OCI-LY1 (cell line): ENCODE measurements at regions not wholly inside any gene's neighbourhood (a gene's known extent, or its start where the extent isn't known, plus 50 kb on each side); places are given as distances from the start of the nearest gene placed in this dataset.
"Not testable (repeated sequence)": the region's sequence is repeated elsewhere in the genome, so short reads cannot be mapped to it uniquely, and the experiment has no call there.

Experiments used
- H2AFZ ChIP-seq: fragments of 200-600 bp; sonication (generic), shearing (Covaris generic); 2 replicates; pipeline ENCODE4 v1.6.0; 2014; ENCODE audit warnings: antibody characterized with exemption, mild to moderate bottlenecking, low read length
- H3F3A ChIP-seq: fragments of 200-600 bp; sonication (generic), shearing (Covaris generic); 2 replicates; pipeline ENCODE4 v1.6.0; 2014; ENCODE audit warnings: mild to moderate bottlenecking, antibody characterized with exemption, low read length, moderate library complexity; ENCODE audit not compliant: insufficient read depth
- H3K27ac ChIP-seq: fragments of 200-600 bp; sonication (generic); 2 replicates; pipeline ENCODE4 v1.5.1; 2014; ENCODE audit warnings: low read length, mixed run types, mild to moderate bottlenecking, low read depth; ENCODE audit not compliant: poor library complexity, severe bottlenecking
- H3K27me3 ChIP-seq: fragments of 200-600 bp; sonication (generic); 2 replicates; pipeline ENCODE4 v1.6.0; 2014; ENCODE audit warnings: antibody characterized with exemption, mild to moderate bottlenecking, low read length, moderate library complexity; ENCODE audit not compliant: insufficient read depth
- H3K36me3 ChIP-seq: fragments of 200-600 bp; sonication (generic); 2 replicates; pipeline ENCODE4 v1.6.1; 2014; ENCODE audit warnings: mild to moderate bottlenecking, antibody characterized with exemption, low read length, moderate library complexity, mixed read lengths; ENCODE audit not compliant: insufficient read depth
- H3K4me1 ChIP-seq: fragments of 200-600 bp; sonication (generic); 2 replicates; pipeline ENCODE4 v1.5.1; 2014; ENCODE audit warnings: mild to moderate bottlenecking, low read length, moderate library complexity; ENCODE audit not compliant: insufficient read depth, severe bottlenecking
- H3K4me2 ChIP-seq: fragments of 200-600 bp; sonication (generic), shearing (Covaris generic); 2 replicates; pipeline ENCODE4 v1.6.1; 2014; ENCODE audit warnings: low read length
- H3K4me3 ChIP-seq: fragments of 200-600 bp; sonication (generic); 2 replicates; pipeline ENCODE4 v1.5.1; 2014; ENCODE audit warnings: low read length, low read depth, mild to moderate bottlenecking, mixed read lengths; ENCODE audit not compliant: poor library complexity, severe bottlenecking
- H3K79me2 ChIP-seq: fragments of 200-600 bp; shearing (Covaris generic); 2 replicates; pipeline ENCODE4 v1.6.1; 2016; ENCODE audit warnings: mixed run types, low read length, mixed read lengths; ENCODE audit not compliant: insufficient read depth
- H3K9ac ChIP-seq: fragments of 200-600 bp; sonication (generic), shearing (Covaris generic); 2 replicates; pipeline ENCODE4 v1.6.1; 2014; ENCODE audit warnings: mild to moderate bottlenecking, low read length, mixed read lengths
- H3K9me2 ChIP-seq: fragments of 200-600 bp; sonication (generic), shearing (Covaris generic); 2 replicates; pipeline ENCODE4 v1.6.1; 2014; ENCODE audit warnings: low read depth, mild to moderate bottlenecking, low read length, mixed read lengths
- H3K9me3 ChIP-seq: fragments of 200-600 bp; shearing (Covaris generic); 2 replicates; pipeline ENCODE4 v1.6.1; 2014; ENCODE audit warnings: low read length, mixed read lengths
- H4K20me1 ChIP-seq: fragments of 200-600 bp; sonication (generic), shearing (Covaris generic); 2 replicates; pipeline ENCODE4 v1.6.0; 2016; ENCODE audit warnings: mild to moderate bottlenecking, low read length; ENCODE audit not compliant: insufficient read depth
- EZH2 ChIP-seq: fragments of 200-600 bp; sonication (generic), shearing (Covaris generic); IDR thresholded peaks from 2 replicates; pipeline ENCODE4 v1.8.0; 2017; ENCODE audit warnings: borderline replicate concordance, mixed run types, mild to moderate bottlenecking, antibody characterized with exemption, low read length, moderate library complexity, mixed read lengths
- TF ChIP-seq, protein P1 (sequence below): fragments of 200-600 bp; sonication (generic), shearing (Covaris generic); IDR thresholded peaks from 2 replicates; pipeline ENCODE4 v1.5.1; 2017; ENCODE audit warnings: mild to moderate bottlenecking, antibody characterized with exemption, low read length, moderate library complexity, mixed read lengths

DNA sequence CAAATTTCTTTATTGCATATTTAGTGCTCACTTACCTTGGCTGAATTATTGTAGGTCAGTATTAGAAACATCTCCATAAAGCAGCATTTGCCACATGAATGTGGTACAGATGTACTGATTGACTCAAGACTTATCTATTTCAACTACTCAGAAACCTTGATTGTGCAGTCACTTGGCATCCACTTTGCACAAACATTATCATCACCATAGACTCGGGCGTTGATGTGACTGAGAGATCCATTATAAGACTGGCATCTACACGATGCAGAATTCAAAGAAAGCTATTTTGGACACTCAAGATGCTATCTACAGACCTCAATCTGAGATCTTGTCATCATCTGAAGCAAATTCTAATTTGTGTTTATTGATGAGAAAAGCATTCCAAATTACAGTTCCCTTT, 102.8 kb upstream of the USP25 start:
- Histone ChIP-seq H4K20me1 (no peaks in the 10 kb centered on the region), H3F3A (no peaks in the 10 kb centered on the region), H3K9me2 (no peaks in the 10 kb centered on the region), H3K4me1 (no peaks in the 10 kb centered on the region), H3K27ac (no peak overlapping the region), H3K4me2 (no peak overlapping the region), H3K9me3 (no peaks in the 10 kb centered on the region), H3K79me2 (no peaks in the 10 kb centered on the region), H2AFZ (no peak overlapping the region), H3K27me3 (no peaks in the 10 kb centered on the region), H3K9ac (no peak overlapping the region), H3K4me3 (no peak overlapping the region), H3K36me3 (no peaks in the 10 kb centered on the region)
- TF ChIP-seq, protein P1, sequence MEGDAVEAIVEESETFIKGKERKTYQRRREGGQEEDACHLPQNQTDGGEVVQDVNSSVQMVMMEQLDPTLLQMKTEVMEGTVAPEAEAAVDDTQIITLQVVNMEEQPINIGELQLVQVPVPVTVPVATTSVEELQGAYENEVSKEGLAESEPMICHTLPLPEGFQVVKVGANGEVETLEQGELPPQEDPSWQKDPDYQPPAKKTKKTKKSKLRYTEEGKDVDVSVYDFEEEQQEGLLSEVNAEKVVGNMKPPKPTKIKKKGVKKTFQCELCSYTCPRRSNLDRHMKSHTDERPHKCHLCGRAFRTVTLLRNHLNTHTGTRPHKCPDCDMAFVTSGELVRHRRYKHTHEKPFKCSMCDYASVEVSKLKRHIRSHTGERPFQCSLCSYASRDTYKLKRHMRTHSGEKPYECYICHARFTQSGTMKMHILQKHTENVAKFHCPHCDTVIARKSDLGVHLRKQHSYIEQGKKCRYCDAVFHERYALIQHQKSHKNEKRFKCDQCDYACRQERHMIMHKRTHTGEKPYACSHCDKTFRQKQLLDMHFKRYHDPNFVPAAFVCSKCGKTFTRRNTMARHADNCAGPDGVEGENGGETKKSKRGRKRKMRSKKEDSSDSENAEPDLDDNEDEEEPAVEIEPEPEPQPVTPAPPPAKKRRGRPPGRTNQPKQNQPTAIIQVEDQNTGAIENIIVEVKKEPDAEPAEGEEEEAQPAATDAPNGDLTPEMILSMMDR: no peak
- TF ChIP-seq EZH2: no peak

DNA sequence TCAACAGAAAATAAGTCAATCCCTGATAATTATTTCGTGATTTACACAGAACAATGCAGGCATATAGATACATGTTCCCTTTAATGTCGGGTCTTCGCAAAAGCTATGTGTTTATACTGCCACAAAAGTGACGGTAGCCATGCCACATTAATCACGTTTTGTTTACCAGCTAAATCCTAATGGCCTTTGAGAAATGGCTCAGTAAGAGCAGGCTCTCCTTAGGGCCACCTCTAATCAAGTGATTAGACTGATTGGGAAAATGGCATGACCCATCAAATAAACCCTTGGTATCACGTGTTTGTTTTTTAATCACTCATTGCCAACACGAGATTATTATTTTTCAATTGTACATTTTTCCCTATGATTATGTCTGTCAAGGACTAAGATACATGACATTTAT, 102.0 kb upstream of the USP25 start:
- no peak overlapping the region for H3K4me2 ChIP-seq
- H3K36me3 ChIP-seq: no peaks in the 10 kb centered on the region
- no peaks in the 10 kb centered on the region for H4K20me1 ChIP-seq
- no peak for TF ChIP-seq EZH2
- TF ChIP-seq, protein P1: no peak
- H3K9ac ChIP-seq: no peak overlapping the region
- H3K4me3 ChIP-seq: no peak overlapping the region
- H3K27me3 ChIP-seq: no peaks in the 10 kb centered on the region
- H3F3A ChIP-seq: no peaks in the 10 kb centered on the region
- H3K9me3 ChIP-seq: no peaks in the 10 kb centered on the region
- no peaks in the 10 kb centered on the region for H3K4me1 ChIP-seq
- H3K9me2 ChIP-seq: no peaks in the 10 kb centered on the region
- no peak overlapping the region for H3K27ac ChIP-seq
- no peak overlapping the region for H2AFZ ChIP-seq
- H3K79me2 ChIP-seq: no peaks in the 10 kb centered on the region

DNA sequence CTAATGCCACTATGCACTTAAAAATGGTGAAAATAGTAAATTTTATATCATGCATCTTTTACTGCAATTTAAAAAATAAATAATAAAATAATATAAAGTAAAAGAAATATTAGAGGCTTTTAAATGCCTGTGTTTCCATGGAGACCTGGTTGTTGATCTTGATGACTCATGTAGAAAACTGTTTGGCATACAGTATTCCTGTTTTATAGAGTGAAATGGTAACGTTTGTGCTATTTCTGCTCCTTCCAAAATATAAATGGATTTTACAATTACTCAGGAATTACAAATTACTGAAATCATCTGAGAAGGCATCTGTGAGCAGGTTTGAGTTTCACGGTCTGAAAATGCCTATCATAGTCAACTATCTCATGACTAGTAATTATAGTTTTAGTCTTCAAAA, 98.4 kb upstream of the USP25 start:
- Histone ChIP-seq H3K4me1 (no peaks in the 10 kb centered on the region), H3K27me3 (no peaks in the 10 kb centered on the region), H3K36me3 (no peaks in the 10 kb centered on the region), H3K9me2 (no peaks in the 10 kb centered on the region), H3K27ac (no peak overlapping the region), H3K9ac (no peak overlapping the region), H3K4me2 (no peak overlapping the region), H2AFZ (no peak overlapping the region), H4K20me1 (no peaks in the 10 kb centered on the region), H3K79me2 (no peaks in the 10 kb centered on the region), H3K9me3 (no peaks in the 10 kb centered on the region), H3F3A (no peaks in the 10 kb centered on the region), H3K4me3 (no peak overlapping the region)
- TF ChIP-seq, protein P1: no peak
- no peak for TF ChIP-seq EZH2

DNA sequence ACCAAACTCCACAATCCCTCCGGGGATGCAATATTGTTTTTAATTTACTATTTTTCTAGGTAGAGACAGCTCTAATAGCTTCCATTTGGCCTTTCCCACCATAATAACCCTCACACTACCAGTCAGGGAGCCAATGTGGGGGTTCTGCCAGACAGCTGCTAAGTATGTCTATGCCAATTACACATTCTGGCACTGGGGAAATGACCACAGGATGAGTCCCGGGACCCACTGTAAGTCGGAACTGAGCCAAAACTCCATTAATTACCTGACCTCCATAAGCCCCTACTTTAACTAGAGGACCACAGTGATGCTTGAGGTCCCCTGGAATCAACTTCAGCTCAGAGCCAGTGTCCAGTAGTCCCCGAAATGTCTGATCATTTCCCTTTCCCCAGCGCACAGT, 95.2 kb upstream of the USP25 start:
- H3K79me2 ChIP-seq, H3K9ac ChIP-seq, H3K36me3 ChIP-seq, H3K27me3 ChIP-seq, H2AFZ ChIP-seq, H3K27ac ChIP-seq, H3K9me3 ChIP-seq, H3K4me3 ChIP-seq, H3K4me2 ChIP-seq, H4K20me1 ChIP-seq, H3F3A ChIP-seq, H3K9me2 ChIP-seq, H3K4me1 ChIP-seq: not testable (repeated sequence)
